Activated CD4-positive, alpha-beta memory T cell treated with anti-CD3 and anti-CD28 coated beads, Interleukin-2, amount 10 ng/mL, durations not matched to agents 7 days and 5 days (primary cell): ENCODE measurements at regions not wholly inside any gene's neighbourhood (a gene's known extent, or its start where the extent isn't known, plus 50 kb on each side); places are given as distances from the start of the nearest gene placed in this dataset.

Source experiments
- CTCF ChIA-PET: fragments of 350-600 bp; sonication (Branson Sonifier 250); formaldehyde crosslinking; loops from one replicate; lab custom pipeline; 2021; ENCODE audit warnings: antibody characterized with exemption, inconsistent platforms; lab: Charles Lee
- POLR2A ChIA-PET: fragments of 350-600 bp; sonication (Branson Sonifier 250); formaldehyde crosslinking; loops from one replicate; lab custom pipeline; 2021; ENCODE audit warnings: antibody characterized with exemption; lab: Charles Lee
- DNase-seq: peaks from one replicate; pipeline ENCODE4 v3.0.0-alpha.2; 2020
- H3K27ac Mint-ChIP-seq: one replicate; pipeline ENCODE4 v1.8.0; 2021; ENCODE audit warnings: mild to moderate bottlenecking, mixed read lengths
- H3K27me3 Mint-ChIP-seq: one replicate; pipeline ENCODE4 v1.8.0; 2021; ENCODE audit warnings: mixed read lengths
- H3K36me3 Mint-ChIP-seq: one replicate; pipeline ENCODE4 v1.8.0; 2021; ENCODE audit warnings: low read depth, mixed read lengths
- H3K4me1 Mint-ChIP-seq: one replicate; pipeline ENCODE4 v1.8.0; 2021; ENCODE audit warnings: mixed read lengths
- H3K4me3 Mint-ChIP-seq: one replicate; pipeline ENCODE4 v1.8.0; 2021; ENCODE audit warnings: mild to moderate bottlenecking, mixed read lengths
- H3K9me3 Mint-ChIP-seq: one replicate; pipeline ENCODE4 v1.8.0; 2021; ENCODE audit warnings: mixed read lengths

DNA sequence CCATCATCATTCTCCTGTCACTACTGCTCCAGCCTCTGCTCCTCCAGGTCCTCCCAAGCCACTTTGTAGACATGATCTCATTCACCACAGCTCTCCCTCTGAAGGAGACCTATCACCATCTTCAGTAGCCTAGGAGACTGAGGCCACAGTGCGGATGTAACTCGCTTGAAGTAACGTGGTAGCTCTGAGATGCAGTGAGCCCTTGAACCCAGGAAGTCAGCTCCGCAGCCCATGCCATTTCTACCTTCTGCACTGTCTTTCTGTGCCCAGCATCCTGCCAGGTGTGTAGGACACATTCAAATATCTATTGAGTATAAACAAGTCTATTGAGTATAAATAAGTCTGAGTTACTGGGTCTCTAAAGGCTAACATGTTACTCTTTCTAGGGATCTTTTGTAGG lies 164.4 kb downstream of the CDH26 start:
- Mint-ChIP-seq H3K4me1 (no peaks in the 10 kb centered on the region), H3K36me3 (no peaks in the 10 kb centered on the region), H3K4me3 (no peak overlapping the region), H3K9me3 (no peaks in the 10 kb centered on the region), H3K27ac (no peak overlapping the region), H3K27me3 (peaks cover 9% of the 10 kb centered on the region)
- ChIA-PET CTCF (no interaction called here), POLR2A (no interaction called here)
- no peak for DNase-seq

- no peaks in the 10 kb centered on the region for H3K36me3 Mint-ChIP-seq
- H3K4me3 Mint-ChIP-seq, result no peak overlapping the region
- H3K4me1 Mint-ChIP-seq, result no peaks in the 10 kb centered on the region
- no peak for DNase-seq
- H3K27ac Mint-ChIP-seq, result no peak overlapping the region
- H3K9me3 Mint-ChIP-seq, result no peaks in the 10 kb centered on the region
- ChIA-PET CTCF (no interaction called here), POLR2A (no interaction called here)
- H3K27me3 Mint-ChIP-seq, result peaks cover 8% of the 10 kb centered on the region
These were observed 164.9 kb downstream of the CDH26 start for GRCh38 chr20:60123096-60123495.

DNA sequence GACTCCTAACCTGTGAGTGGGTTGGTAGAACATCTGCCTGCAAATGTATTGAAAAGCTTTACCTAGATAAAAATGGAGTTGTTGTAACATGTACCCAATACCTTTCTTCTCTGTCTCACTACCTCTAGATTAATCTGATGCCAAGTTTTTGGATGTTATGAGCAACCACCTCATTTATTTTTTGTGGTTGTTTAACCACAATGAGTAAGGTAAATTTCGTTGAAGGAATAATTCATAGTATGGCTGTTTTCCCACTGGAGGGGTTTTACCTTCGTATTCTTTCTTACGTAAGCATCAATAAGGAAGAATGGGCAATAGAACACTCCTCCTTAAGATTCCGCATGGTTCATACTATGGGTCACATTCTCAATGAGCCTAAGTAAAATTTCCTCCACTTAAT lies 165.4 kb downstream of the CDH26 start:
- Mint-ChIP-seq H3K27me3 (peaks cover 3% of the 10 kb centered on the region), H3K27ac (no peak overlapping the region), H3K4me1 (no peaks in the 10 kb centered on the region), H3K4me3 (no peak overlapping the region), H3K36me3 (no peaks in the 10 kb centered on the region), H3K9me3 (no peaks in the 10 kb centered on the region)
- ChIA-PET CTCF (no interaction called here), POLR2A (no interaction called here)
- DNase-seq, result no peak

GRCh38 chr20:60124776-60125381 lies 166.7 kb downstream of the CDH26 start:
- H3K9me3 Mint-ChIP-seq, result no peaks in the 10 kb centered on the region
- no peak overlapping the region for H3K4me3 Mint-ChIP-seq
- H3K27me3 Mint-ChIP-seq, result no peaks in the 10 kb centered on the region
- H3K36me3 Mint-ChIP-seq, result no peaks in the 10 kb centered on the region
- no peak overlapping the region for H3K27ac Mint-ChIP-seq
- H3K4me1 Mint-ChIP-seq, result no peaks in the 10 kb centered on the region
- DNase-seq, result no peak
- ChIA-PET POLR2A (no interaction called here), CTCF (interaction anchor here (1.5 kb wide), 1 partner anchor 13 kb away, joined by 5 read pairs; no protein-coding TSS in a partner anchor)

- POLR2A ChIA-PET, result no interaction called here
- H3K36me3 Mint-ChIP-seq, result no peaks in the 10 kb centered on the region
- no peak overlapping the region for H3K27ac Mint-ChIP-seq
- CTCF ChIA-PET, result interaction anchor here (1.5 kb wide), 1 partner anchor 12 kb away, joined by 5 read pairs; no protein-coding TSS in a partner anchor
- H3K27me3 Mint-ChIP-seq, result no peaks in the 10 kb centered on the region
- H3K4me1 Mint-ChIP-seq, result no peaks in the 10 kb centered on the region
- H3K9me3 Mint-ChIP-seq, result no peaks in the 10 kb centered on the region
- no peak overlapping the region for H3K4me3 Mint-ChIP-seq
- no peak for DNase-seq
These were observed 167.3 kb downstream of the CDH26 start for GRCh38 chr20:60125513-60125912.

- H3K27me3 Mint-ChIP-seq, result no peaks in the 10 kb centered on the region
- ChIA-PET POLR2A (no interaction called here), CTCF (no interaction called here)
- H3K4me3 Mint-ChIP-seq, result no peak overlapping the region
- H3K9me3 Mint-ChIP-seq, result no peaks in the 10 kb centered on the region
- no peak for DNase-seq
- no peaks in the 10 kb centered on the region for H3K36me3 Mint-ChIP-seq
- H3K27ac Mint-ChIP-seq, result no peak overlapping the region
- peaks cover 3% of the 10 kb centered on the region for H3K4me1 Mint-ChIP-seq
These were observed 168.8 kb downstream of the CDH26 start for GRCh38 chr20:60126975-60127374.

DNA sequence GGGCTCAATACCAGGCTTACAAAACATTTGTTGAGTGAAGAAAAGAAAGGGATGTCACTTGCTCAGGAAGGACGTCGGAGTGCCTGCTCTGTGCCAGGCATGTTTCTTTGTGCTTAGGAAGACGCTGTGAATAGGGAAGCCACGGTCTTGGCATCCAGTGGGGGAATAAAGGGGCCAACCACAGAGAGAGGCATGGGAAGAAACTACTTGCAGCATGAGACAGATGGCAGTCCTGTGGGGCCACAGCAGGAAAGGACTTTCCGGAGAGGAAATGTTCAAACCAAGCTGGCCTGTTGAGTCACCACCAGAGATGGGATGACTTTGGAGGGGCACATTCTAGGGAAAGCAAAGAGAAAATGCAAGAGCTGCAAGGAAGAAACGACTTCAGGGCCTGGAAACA lies 173.2 kb downstream of the CDH26 start:
- no peaks in the 10 kb centered on the region for H3K9me3 Mint-ChIP-seq
- no peak for DNase-seq
- no peaks in the 10 kb centered on the region for H3K27me3 Mint-ChIP-seq
- ChIA-PET CTCF (no interaction called here), POLR2A (no interaction called here)
- H3K27ac Mint-ChIP-seq, result no peak overlapping the region
- no peak overlapping the region for H3K4me3 Mint-ChIP-seq
- no peaks in the 10 kb centered on the region for H3K36me3 Mint-ChIP-seq
- peaks cover 5% of the 10 kb centered on the region for H3K4me1 Mint-ChIP-seq

DNA sequence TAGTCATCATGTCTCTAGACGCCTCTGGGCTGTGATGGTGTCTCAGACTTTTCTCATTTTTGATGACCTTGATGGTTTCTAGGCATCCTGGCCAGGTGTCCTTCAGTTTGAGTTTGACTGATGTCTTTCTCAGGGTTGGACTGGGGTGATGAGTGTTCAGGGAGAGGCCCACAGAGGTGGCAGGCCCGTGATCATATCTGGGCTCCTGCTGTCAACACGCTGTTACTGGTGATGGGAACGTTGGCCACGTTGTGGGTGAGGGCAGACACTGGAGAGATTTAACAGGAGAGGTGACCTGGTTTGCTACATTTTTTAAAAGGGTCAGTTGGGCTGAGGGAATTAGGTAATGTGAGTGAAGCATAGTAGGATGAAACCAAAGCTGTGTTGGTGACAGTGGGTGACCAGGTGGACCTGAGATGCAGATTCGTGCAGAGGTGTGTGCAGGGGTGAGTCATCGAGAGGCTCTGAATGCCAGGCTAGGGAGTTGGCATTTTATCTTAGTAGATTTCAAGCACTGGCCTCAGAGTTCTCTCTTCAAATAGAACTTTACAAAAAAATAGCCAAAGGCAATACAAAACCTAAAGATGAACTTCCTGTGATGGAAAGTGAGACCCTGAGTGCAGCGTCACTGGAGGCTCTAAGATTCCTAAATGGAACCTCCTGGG lies 174.1 kb downstream of the CDH26 start:
- POLR2A ChIA-PET, result no interaction called here
- H3K4me1 Mint-ChIP-seq, result peaks cover 10% of the 10 kb centered on the region
- no peaks in the 10 kb centered on the region for H3K36me3 Mint-ChIP-seq
- no peak overlapping the region for H3K27ac Mint-ChIP-seq
- H3K4me3 Mint-ChIP-seq, result no peak overlapping the region
- no peak for DNase-seq
- CTCF ChIA-PET, result no interaction called here
- H3K27me3 Mint-ChIP-seq, result no peaks in the 10 kb centered on the region
- no peaks in the 10 kb centered on the region for H3K9me3 Mint-ChIP-seq

DNA sequence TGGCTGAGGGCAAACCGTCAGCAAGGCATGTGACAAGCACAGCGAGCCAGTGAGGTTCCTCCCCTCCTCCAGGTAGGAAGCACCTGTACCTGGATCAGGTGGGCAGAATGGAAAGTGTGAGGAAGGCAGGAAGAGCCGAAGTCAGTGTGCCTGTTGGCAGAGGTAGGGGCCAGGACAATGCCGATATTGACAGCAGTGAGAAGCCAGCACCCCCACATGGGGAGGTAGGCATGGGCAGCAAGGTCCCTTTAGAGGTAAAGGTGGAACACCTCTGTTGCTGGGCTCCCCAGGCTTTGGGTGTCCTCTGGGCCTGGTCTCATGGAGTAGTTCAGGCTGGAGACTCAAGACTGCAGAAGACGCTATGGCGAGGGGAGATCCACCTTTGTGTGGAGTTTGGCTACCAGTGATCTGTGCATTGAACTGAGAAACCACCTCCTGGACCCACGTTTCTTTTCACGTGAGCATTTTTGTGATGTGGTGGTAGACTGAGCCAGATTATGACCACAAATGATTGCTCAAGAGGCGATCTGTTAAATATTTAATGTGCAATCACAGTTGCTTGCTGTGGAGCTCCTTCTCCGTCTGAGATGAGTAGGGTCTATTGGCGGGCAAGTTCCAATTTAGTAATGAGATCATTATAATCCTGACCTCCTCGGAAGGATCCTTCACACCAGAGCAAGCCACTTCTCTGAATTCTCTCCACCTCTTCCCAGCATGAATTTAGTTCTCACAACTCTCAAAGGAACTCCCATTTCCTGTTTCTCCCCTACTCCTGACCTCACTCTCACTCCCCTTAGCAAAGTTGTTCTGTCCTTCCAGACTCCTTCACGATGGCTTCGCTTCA lies 174.8 kb downstream of the CDH26 start:
- H3K4me1 Mint-ChIP-seq, result peaks cover 14% of the 10 kb centered on the region
- no peaks in the 10 kb centered on the region for H3K36me3 Mint-ChIP-seq
- H3K27ac Mint-ChIP-seq, result no peak overlapping the region
- no peak overlapping the region for H3K4me3 Mint-ChIP-seq
- H3K27me3 Mint-ChIP-seq, result no peaks in the 10 kb centered on the region
- DNase-seq, result no peak
- CTCF ChIA-PET, result no interaction called here
- POLR2A ChIA-PET, result no interaction called here
- no peaks in the 10 kb centered on the region for H3K9me3 Mint-ChIP-seq

GRCh38 chr20:60135276-60135675 lies 177.1 kb downstream of the CDH26 start:
- Mint-ChIP-seq H3K9me3 (no peaks in the 10 kb centered on the region), H3K36me3 (no peaks in the 10 kb centered on the region), H3K4me3 (no peak overlapping the region), H3K27ac (no peak overlapping the region), H3K4me1 (peaks cover 19% of the 10 kb centered on the region), H3K27me3 (no peaks in the 10 kb centered on the region)
- CTCF ChIA-PET, result no interaction called here
- POLR2A ChIA-PET, result no interaction called here
- no peak for DNase-seq

DNA sequence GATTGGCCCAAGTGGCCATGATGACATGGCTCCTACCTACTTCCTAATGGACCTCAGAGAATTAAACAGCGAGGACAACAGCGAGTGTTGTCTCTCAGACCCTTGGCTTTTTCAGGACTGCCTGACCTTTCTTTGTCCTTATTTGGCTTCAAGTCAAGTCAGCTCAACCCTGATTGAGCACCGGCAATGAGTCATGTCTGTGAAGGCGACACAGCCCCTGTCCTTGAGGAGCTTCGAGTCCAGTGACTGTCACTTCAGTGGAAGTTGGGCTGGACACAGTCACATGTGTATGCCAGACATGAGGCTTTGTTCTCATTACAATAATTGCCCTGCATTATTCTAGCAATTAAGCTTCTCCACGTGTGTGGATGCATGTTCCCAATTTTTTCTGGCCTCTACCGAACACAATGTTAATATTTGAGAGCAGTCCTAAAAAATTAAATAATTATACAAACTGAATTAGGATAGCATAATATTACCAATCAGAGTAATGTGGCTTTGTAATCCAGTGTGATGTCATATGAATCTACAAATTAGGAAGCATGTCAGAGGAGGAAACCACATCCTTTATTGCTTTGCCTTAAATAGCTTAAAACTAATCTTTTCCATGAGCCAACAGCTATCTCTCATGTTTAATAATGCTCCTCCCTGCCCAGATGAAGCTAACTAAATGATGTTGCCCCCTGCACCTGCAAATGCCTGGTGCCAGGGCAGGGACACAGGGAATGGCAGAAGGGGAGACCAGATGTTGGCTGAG lies 178.6 kb downstream of the CDH26 start:
- Mint-ChIP-seq H3K27ac (no peak overlapping the region), H3K4me3 (no peak overlapping the region), H3K27me3 (no peaks in the 10 kb centered on the region), H3K9me3 (no peaks in the 10 kb centered on the region), H3K4me1 (peaks cover 15% of the 10 kb centered on the region), H3K36me3 (no peaks in the 10 kb centered on the region)
- ChIA-PET POLR2A (interaction anchor here (1.0 to 1.4 kb wide), 2 partner anchors 80 to 197 kb away, joined by 3 read pairs; partner anchors contain the start of genes FAM217B and PPP1R3D), CTCF (interaction anchor here (0.6 to 1.8 kb wide), 9 partner anchors 12 to 1092 kb away, joined by 3 to 11 read pairs (median 4); no protein-coding TSS in a partner anchor)
- no peak for DNase-seq

DNA sequence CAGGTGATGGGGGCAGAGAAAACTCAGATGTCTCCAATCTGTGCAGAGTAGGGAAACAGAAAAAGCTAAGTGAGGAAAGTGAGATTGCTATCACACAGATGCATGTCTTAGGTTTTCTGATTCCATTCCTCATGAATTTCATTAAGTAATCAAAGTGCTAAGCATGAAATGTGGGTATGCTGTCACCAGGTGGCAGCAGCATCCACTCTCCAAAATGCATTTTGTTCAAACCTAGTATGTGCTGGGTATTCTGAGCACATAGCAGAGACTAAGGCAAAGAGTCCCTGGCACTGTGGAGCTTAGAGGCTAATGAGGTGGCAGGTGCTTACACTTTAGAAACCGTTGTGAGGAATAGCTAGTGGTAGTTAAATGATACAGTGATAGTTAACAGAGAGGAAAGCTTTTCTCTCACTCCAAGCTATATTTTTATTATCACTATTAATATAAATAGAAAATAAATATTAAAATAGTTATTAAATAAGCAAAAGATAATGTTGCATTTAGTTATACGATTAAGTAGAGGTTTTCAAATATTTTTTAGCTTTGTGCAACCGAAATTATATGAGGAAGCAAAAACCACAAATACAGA lies 179.5 kb downstream of the CDH26 start:
- DNase-seq, result peak; percentile 46
- H3K4me3 Mint-ChIP-seq, result peak overlapping the region; percentile 18
- POLR2A ChIA-PET, result interaction anchor here (0.7 to 1.4 kb wide), 3 partner anchors 81 to 198 kb away, joined by 3 read pairs; partner anchors contain the start of genes FAM217B and PPP1R3D

More for the DNA sequence above, 179.5 kb downstream of the CDH26 start:
- CTCF ChIA-PET, result interaction anchor here (0.7 to 1.8 kb wide), 13 partner anchors 13 to 1091 kb away, joined by 3 to 11 read pairs (median 4); partner anchors contain the start of genes FAM217B and PPP1R3D
- Mint-ChIP-seq H3K27ac (no peak overlapping the region), H3K4me1 (peaks cover 15% of the 10 kb centered on the region), H3K27me3 (no peaks in the 10 kb centered on the region), H3K36me3 (no peaks in the 10 kb centered on the region), H3K9me3 (no peaks in the 10 kb centered on the region)
